IMR-90 (cell line): ENCODE measurements at regions not wholly inside any gene's neighbourhood (a gene's known extent, or its start where the extent isn't known, plus 50 kb on each side); places are given as distances from the start of the nearest gene placed in this dataset.
A peak's percentile ranks its signal among the peaks of the same experiment; 100 is the strongest.

Experiments
- ATAC-seq: fragments of 200-7000 bp; cut with Tn5 transposase; 2 replicates; pipeline ENCODE4 v1.9.1; 2020; ENCODE audit warnings: low read depth, mild to moderate bottlenecking, moderate library complexity
- BruUV-seq: library from RNA; stranded (reverse); fragments of 400-500 nt; replicated peaks from 2 replicates; lab custom pipeline; 2021; lab: Mats Ljungman, UMichigan
- CTCF ChIA-PET: fragments of 300-600 bp; formaldehyde crosslinking; extraction: SDS; loops from one replicate; lab custom pipeline; 2021; ENCODE audit warnings: antibody characterized with exemption; lab: Yijun Ruan, JAX
- POLR2A ChIA-PET: fragments of 300-600 bp; sonication (Branson Sonifier 250); formaldehyde crosslinking; loops from one replicate; lab custom pipeline; 2022; ENCODE audit warnings: antibody characterized with exemption; ENCODE audit not compliant: unreplicated experiment; lab: Charles Lee
- DNase-seq: peaks from one replicate; pipeline ENCODE4 v3.0.0; 2013
- H2AFZ ChIP-seq: replicated peaks from 2 replicates; pipeline ENCODE3; 2013; ENCODE audit warnings: low read length, mild to moderate bottlenecking; ENCODE audit not compliant: poor library complexity
- H2AK5ac ChIP-seq: 2 replicates; pipeline ENCODE4 v1.6.1; 2013; ENCODE audit warnings: low read depth, low read length, inconsistent platforms
- H2AK9ac ChIP-seq: replicated peaks from 2 replicates; pipeline ENCODE3; 2013; ENCODE audit warnings: mild to moderate bottlenecking, low read depth, low read length, moderate library complexity; ENCODE audit not compliant: poor library complexity
- H2BK120ac ChIP-seq: 2 replicates; pipeline ENCODE4 v1.6.1; 2013; ENCODE audit warnings: low read depth, low read length, inconsistent platforms
- H2BK15ac ChIP-seq: 3 replicates; pipeline ENCODE4 v1.6.1; 2013; ENCODE audit warnings: low read depth, low read length, inconsistent platforms
- H2BK20ac ChIP-seq: 2 replicates; pipeline ENCODE4 v1.6.1; 2013; ENCODE audit warnings: low read depth, mild to moderate bottlenecking, inconsistent platforms, low read length, moderate library complexity
- H2BK5ac ChIP-seq: 2 replicates; pipeline ENCODE4 v1.6.1; 2013; ENCODE audit warnings: mild to moderate bottlenecking, low read depth, low read length, inconsistent platforms; ENCODE audit not compliant: poor library complexity, severe bottlenecking
- H3K14ac ChIP-seq: replicated peaks from 2 replicates; pipeline ENCODE4 v1.6.1; 2013; ENCODE audit warnings: low read depth, low read length, inconsistent platforms
- H3K18ac ChIP-seq: 2 replicates; pipeline ENCODE4 v1.6.1; 2013; ENCODE audit warnings: low read depth, low read length, control low read depth
- H3K23ac ChIP-seq: 2 replicates; pipeline ENCODE4 v1.6.1; 2013; ENCODE audit warnings: low read depth, low read length, inconsistent platforms
- H3K27ac ChIP-seq: 2 replicates; pipeline ENCODE4 v1.5.1; 2013; ENCODE audit warnings: mild to moderate bottlenecking, control low read depth, low read length; ENCODE audit not compliant: insufficient read depth
- H3K27me3 ChIP-seq: 2 replicates; pipeline ENCODE4 v1.6.1; 2013; ENCODE audit warnings: low read length; ENCODE audit not compliant: control insufficient read depth, insufficient read depth
- H3K36me3 ChIP-seq: 2 replicates; pipeline ENCODE4 v1.6.1; 2013; ENCODE audit warnings: low read length, mixed read lengths; ENCODE audit not compliant: control insufficient read depth, insufficient read depth
- H3K4ac ChIP-seq: 2 replicates; pipeline ENCODE4 v1.6.1; 2013; ENCODE audit warnings: low read depth, low read length, inconsistent platforms
- H3K4me1 ChIP-seq: 2 replicates; pipeline ENCODE4 v1.6.1; 2013; ENCODE audit warnings: low read length, mixed read lengths; ENCODE audit not compliant: control insufficient read depth, insufficient read depth
- H3K4me2 ChIP-seq: 2 replicates; pipeline ENCODE4 v1.6.1; 2013; ENCODE audit warnings: low read depth, mild to moderate bottlenecking, control low read depth, low read length, moderate library complexity
- H3K4me3 ChIP-seq: 2 replicates; pipeline ENCODE4 v1.5.1; 2013; ENCODE audit warnings: low read depth, mild to moderate bottlenecking, control low read depth, low read length, moderate library complexity; ENCODE audit not compliant: insufficient read depth
- H3K56ac ChIP-seq: 2 replicates; pipeline ENCODE4 v1.6.1; 2013; ENCODE audit warnings: low read length, inconsistent platforms; ENCODE audit not compliant: insufficient read depth; ENCODE audit errors: extremely low read depth
- H3K79me1 ChIP-seq, 2 experiments: 2 replicates each; pipeline ENCODE4 v1.6.1; 2013; ENCODE audit warnings: low read length in 2 of 2, inconsistent platforms in 1 of 2, low read depth in 1 of 2
- H3K9ac ChIP-seq: 2 replicates; pipeline ENCODE4 v1.6.1; 2013; ENCODE audit warnings: low read depth, low read length, control low read depth
- H3K9me1 ChIP-seq: 2 replicates; pipeline ENCODE4 v1.6.1; 2013; ENCODE audit warnings: low read length, inconsistent platforms; ENCODE audit not compliant: insufficient read depth
- H3K9me3 ChIP-seq: 2 replicates; pipeline ENCODE4 v1.6.1; 2013; ENCODE audit warnings: low read length; ENCODE audit not compliant: control insufficient read depth, insufficient read depth
- H4K20me1 ChIP-seq: 2 replicates; pipeline ENCODE4 v1.6.1; 2013; ENCODE audit warnings: low read length, inconsistent platforms; ENCODE audit not compliant: insufficient read depth
- H4K5ac ChIP-seq: 2 replicates; pipeline ENCODE4 v1.6.1; 2013; ENCODE audit warnings: mild to moderate bottlenecking, low read depth, low read length, control low read depth
- H4K8ac ChIP-seq, 2 experiments: 2 replicates each; pipeline ENCODE4 v1.6.1; 2013; ENCODE audit warnings: low read depth in 2 of 2, low read length in 2 of 2, control low read depth in 1 of 2, inconsistent platforms in 1 of 2
- H4K91ac ChIP-seq: 2 replicates; pipeline ENCODE4 v1.6.1; 2013; ENCODE audit warnings: low read depth, low read length, inconsistent platforms; ENCODE audit not compliant: insufficient read depth
- BHLHE40 ChIP-seq: fragments of 150-350 bp; IDR thresholded peaks from 2 replicates; pipeline ENCODE4 v1.6.1; 2016; ENCODE audit warnings: mild to moderate bottlenecking, low read depth, low read length
- CEBPB ChIP-seq: IDR thresholded peaks from 2 replicates; pipeline ENCODE4 v1.6.1; 2012; ENCODE audit warnings: low read depth, low read length, improper control_type of control experiment
- CHD1 ChIP-seq: IDR thresholded peaks from 2 replicates; pipeline ENCODE4 v1.6.1; 2012; ENCODE audit warnings: low read depth, low read length, improper control_type of control experiment
- CTCF ChIP-seq: conservative IDR thresholded peaks from 2 replicates; pipeline ENCODE4 v1.5.1; 2012; ENCODE audit warnings: mild to moderate bottlenecking, low read depth, low read length, improper control_type of control experiment
- ELK1 ChIP-seq: fragments of 150-350 bp; IDR thresholded peaks from 2 replicates; pipeline ENCODE4 v1.6.1; 2016; ENCODE audit warnings: low read depth, mild to moderate bottlenecking, low read length, moderate library complexity, borderline replicate concordance
- FOS ChIP-seq: fragments of 150-350 bp; IDR thresholded peaks from 2 replicates; pipeline ENCODE4 v1.6.1; 2016; ENCODE audit warnings: low read depth, low read length
- MAFK ChIP-seq: IDR thresholded peaks from 2 replicates; pipeline ENCODE4 v1.6.1; 2012; ENCODE audit warnings: low read depth, low read length, improper control_type of control experiment
- MAZ ChIP-seq: IDR thresholded peaks from 2 replicates; pipeline ENCODE4 v1.6.1; 2012; ENCODE audit warnings: low read depth, mild to moderate bottlenecking, low read length, improper control_type of control experiment, moderate library complexity, borderline replicate concordance
- MXI1 ChIP-seq: IDR thresholded peaks from 2 replicates; pipeline ENCODE4 v1.6.1; 2012; ENCODE audit warnings: low read depth, mild to moderate bottlenecking, low read length, moderate library complexity, borderline replicate concordance
- NFE2L2 ChIP-seq: fragments of 150-350 bp; IDR thresholded peaks from 2 replicates; pipeline ENCODE4 v1.6.1; 2016; ENCODE audit warnings: low read depth, mild to moderate bottlenecking, low read length
- POLR2A ChIP-seq: IDR thresholded peaks from 2 replicates; pipeline ENCODE4 v1.6.1; 2012; ENCODE audit warnings: mild to moderate bottlenecking, low read depth, low read length
- RAD21 ChIP-seq: IDR thresholded peaks from 2 replicates; pipeline ENCODE4 v1.6.1; 2012; ENCODE audit warnings: low read length, improper control_type of control experiment
- RCOR1 ChIP-seq: IDR thresholded peaks from 2 replicates; pipeline ENCODE4 v1.6.1; 2012; ENCODE audit warnings: mild to moderate bottlenecking, low read length, improper control_type of control experiment; ENCODE audit not compliant: insufficient replicate concordance
- RFX5 ChIP-seq: IDR thresholded peaks from 2 replicates; pipeline ENCODE4 v1.8.0; 2012; ENCODE audit warnings: low read depth, mild to moderate bottlenecking, low read length, moderate library complexity
- SMC3 ChIP-seq: fragments of 150-350 bp; IDR thresholded peaks from 2 replicates; pipeline ENCODE4 v1.6.1; 2016; ENCODE audit warnings: low read depth, mild to moderate bottlenecking, antibody characterized with exemption, low read length, moderate library complexity
- USF2 ChIP-seq: fragments of 150-350 bp; IDR thresholded peaks from 2 replicates; pipeline ENCODE4 v1.6.1; 2017; ENCODE audit warnings: mild to moderate bottlenecking, antibody characterized with exemption, low read length, low read depth
- WGBS, 2 experiments: methylation state at CpG; one replicate each; pipeline versions ENCODE4 v1.1.5 to v1.1.7; 2013; ENCODE audit warnings: missing lambda C conversion rate in 2 of 2; ENCODE audit not compliant: insufficient read length in 1 of 2; ENCODE audit errors: extremely low coverage in 2 of 2; 5-methylcytosine and 5-hydroxymethylcytosine counted together
- dilution Hi-C: fragments of 300-500 bp; cut with HindIII; formaldehyde crosslinking; loops from one replicate; pipeline ENCODE4 v1.14.3; 2018; ENCODE audit warnings: low sequenced_read_pairs; ENCODE audit not compliant: unreplicated experiment
- in situ Hi-C: fragments of 300-500 bp; cut with MboI; formaldehyde crosslinking; loops from 3 replicates; pipeline ENCODE4 v1.14.3; 2019; ENCODE audit warnings: low sequenced_read_pairs, inconsistent platforms, mixed read lengths
- intact Hi-C: fragments of 100-400 bp; cut with micrococcal nuclease; formaldehyde crosslinking; loops from 2 replicates; pipeline ENCODE4 v1.10.0; 2022

DNA sequence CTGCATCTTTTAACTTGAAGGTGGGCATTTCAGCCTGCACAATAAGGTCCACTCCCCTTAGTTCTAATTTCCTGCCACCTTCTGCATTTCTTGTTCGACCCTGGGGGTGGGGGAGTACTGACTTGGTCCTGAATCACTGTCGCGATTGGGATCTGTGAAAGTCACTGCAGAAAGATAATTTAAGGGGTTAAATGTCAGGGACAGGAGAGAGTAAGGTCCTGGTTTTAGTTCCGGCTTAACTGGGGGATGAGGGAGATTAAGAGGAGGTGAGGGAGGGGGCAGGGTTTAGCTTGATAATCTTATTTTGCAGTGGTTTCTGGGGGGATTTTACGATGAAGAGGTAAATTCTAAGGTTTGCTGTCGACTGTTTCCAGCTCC is 128.1 kb downstream of the MRPS6 start:
- no peak overlapping the region for H3K14ac ChIP-seq
- H2AK9ac ChIP-seq: no peak overlapping the region
- ChIA-PET POLR2A (interaction anchor here (0.5 kb wide), 1 partner anchor 269 kb away, joined by 4 read pairs; no protein-coding TSS in a partner anchor), CTCF (interaction anchor here (0.6 to 1.5 kb wide), 6 partner anchors 17 to 277 kb away, joined by 3 to 5 read pairs (median 4); no protein-coding TSS in a partner anchor)
- no peak for TF ChIP-seq USF2
- no peak for TF ChIP-seq RFX5
- no peak for TF ChIP-seq CHD1
- no peak for TF ChIP-seq CEBPB
- no peak for TF ChIP-seq MAFK
- TF ChIP-seq SMC3: no peak
- no peak for TF ChIP-seq FOS
- TF ChIP-seq MXI1: no peak
- TF ChIP-seq CTCF: no peak
- no peak for TF ChIP-seq RCOR1
- no peak for TF ChIP-seq BHLHE40
- no peak for TF ChIP-seq RAD21
- no peak for TF ChIP-seq MAZ
- TF ChIP-seq ELK1: no peak
- TF ChIP-seq NFE2L2: no peak
- no peak for TF ChIP-seq POLR2A
- peaks cover 15% of the 10 kb centered on the region for H3K4me1 ChIP-seq
- H3K56ac ChIP-seq: no peak overlapping the region
- dilution Hi-C loops (no loop called here), intact Hi-C loops (loop anchor here (5.0 kb wide), 3 partner anchors 74 to 146 kb away; partner anchors contain the start of genes MRPS6 and SLC5A3), in situ Hi-C loops (no loop called here)
- H2BK120ac ChIP-seq: no peak overlapping the region
- H4K8ac ChIP-seq: peak overlapping the region in 1 of 2 experiments; percentile 27; a peak in 1 of 4 replicates
- H3K36me3 ChIP-seq: no peaks in the 10 kb centered on the region
- WGBS, 2 experiments: 21% methylated on average over 2 of the region's 6 CpGs; no CpG with 5 or more reads in 1 of the 2 experiments
- no peaks in the 10 kb centered on the region; the same call in 1 of the 2 replicates for H3K27me3 ChIP-seq
- H4K91ac ChIP-seq: no peak overlapping the region
- H3K9me3 ChIP-seq: no peaks in the 10 kb centered on the region
- H3K9me1 ChIP-seq: no peaks in the 10 kb centered on the region
- no peak overlapping the region for H4K5ac ChIP-seq
- no peaks in the 10 kb centered on the region for H4K20me1 ChIP-seq
- H2BK5ac ChIP-seq: no peak overlapping the region
- no peak overlapping the region for H3K18ac ChIP-seq
- no peak overlapping the region for H3K23ac ChIP-seq
- H3K4me2 ChIP-seq: peak overlapping the region; percentile 39
- peak overlapping the region; percentile 93 for H2AFZ ChIP-seq
- BruUV-seq: no TSS peak
- no peak overlapping the region for H2BK20ac ChIP-seq
- H3K9ac ChIP-seq: no peak overlapping the region
- H3K79me1 ChIP-seq: no peaks in the 10 kb centered on the region
- DNase-seq (no peak), ATAC-seq (no peak)
- no peak overlapping the region for H3K27ac ChIP-seq
- H3K4ac ChIP-seq: 0 out of 2 replicates have a peak overlapping the region, but pooled peaks have one; percentile 3
- no peak overlapping the region for H2BK15ac ChIP-seq
- peak overlapping the region; percentile 50 for H3K4me3 ChIP-seq
- H2AK5ac ChIP-seq: peak overlapping the region; percentile 20; the same call in 1 of the 2 replicates
